Liver (tissue), 8 donors: ENCODE measurements at regions not wholly inside any gene's neighbourhood (a gene's known extent, or its start where the extent isn't known, plus 50 kb on each side); places are given as distances from the start of the nearest gene placed in this dataset.

Source experiments
- DNase-seq: peaks from one replicate; pipeline ENCODE4 v3.0.0-alpha.2; 2017; ENCODE audit warnings: low spot score
- H3K27ac ChIP-seq, 2 donors: one replicate each; pipeline ENCODE4 v1.7.0; 2013; ENCODE audit warnings: inconsistent platforms in 2 of 2, low read length in 2 of 2, control low read depth in 1 of 2, low read depth in 1 of 2, mild to moderate bottlenecking in 1 of 2
- H3K27me3 ChIP-seq, 4 donors: one replicate each; pipeline versions ENCODE4 v1.6.1 to v1.7.0; 2013; ENCODE audit warnings: low read length in 3 of 4, inconsistent platforms in 1 of 4, mild to moderate bottlenecking in 1 of 4, moderate library complexity in 1 of 4; ENCODE audit not compliant: control insufficient read depth in 4 of 4, insufficient read depth in 4 of 4
- H3K36me3 ChIP-seq, 4 donors: one replicate each; pipeline versions ENCODE4 v1.6.1 to v1.7.0; 2013; ENCODE audit warnings: low read length in 3 of 4, mild to moderate bottlenecking in 3 of 4, low read depth in 1 of 4, moderate library complexity in 1 of 4; ENCODE audit not compliant: control insufficient read depth in 4 of 4, insufficient read depth in 3 of 4
- H3K4me1 ChIP-seq, 4 donors: one replicate each; pipeline versions ENCODE4 v1.6.1 to v1.7.0; 2013; ENCODE audit warnings: low read length in 3 of 4, mild to moderate bottlenecking in 3 of 4, moderate library complexity in 1 of 4; ENCODE audit not compliant: control insufficient read depth in 4 of 4, insufficient read depth in 4 of 4
- H3K4me3 ChIP-seq, 3 donors: one replicate each; pipeline versions ENCODE4 v1.6.1 to v1.7.0; 2013; ENCODE audit warnings: low read length in 3 of 3, control low read depth in 1 of 3, low read depth in 1 of 3, mild to moderate bottlenecking in 1 of 3
- H3K9ac ChIP-seq, 2 donors: one replicate each; pipeline ENCODE4 v1.7.0; 2013; ENCODE audit warnings: low read length in 2 of 2, mild to moderate bottlenecking in 2 of 2, moderate library complexity in 2 of 2, control low read depth in 1 of 2, low read depth in 1 of 2
- H3K9me3 ChIP-seq, 4 donors: one replicate each; pipeline versions ENCODE4 v1.6.1 to v1.7.0; 2013; ENCODE audit warnings: low read length in 3 of 4; ENCODE audit not compliant: control insufficient read depth in 4 of 4
- ATF3 ChIP-seq: IDR thresholded peaks from 2 replicates; pipeline ENCODE4 v1.6.1; 2016; ENCODE audit warnings: antibody characterized with exemption
- EGR1 ChIP-seq, 2 donors: IDR thresholded peaks; 2 replicates each; pipeline ENCODE4 v1.6.1; 2016 to 2018; ENCODE audit warnings: antibody characterized with exemption in 2 of 2, low read depth in 2 of 2
- FOXA1 ChIP-seq: IDR thresholded peaks from 2 replicates; pipeline ENCODE4 v1.6.1; 2016; ENCODE audit warnings: antibody characterized with exemption
- FOXA2 ChIP-seq: IDR thresholded peaks from 2 replicates; pipeline ENCODE4 v1.6.1; 2016; ENCODE audit warnings: antibody characterized with exemption
- GABPA ChIP-seq, 2 donors: IDR thresholded peaks in 1 of 2; conservative IDR thresholded peaks in 1 of 2; 2 replicates each; pipeline ENCODE4 v1.6.1; 2016; ENCODE audit warnings: antibody characterized with exemption in 2 of 2, mild to moderate bottlenecking in 1 of 2, moderate library complexity in 1 of 2
- HNF4A ChIP-seq, 2 donors: conservative IDR thresholded peaks; 2 replicates each; pipeline ENCODE4 v1.6.1; 2016; ENCODE audit warnings: antibody characterized with exemption in 2 of 2, mild to moderate bottlenecking in 2 of 2
- HNF4G ChIP-seq: IDR thresholded peaks from 2 replicates; pipeline ENCODE4 v1.6.1; 2016; ENCODE audit warnings: antibody characterized with exemption
- JUND ChIP-seq, 2 donors: IDR thresholded peaks; 2 replicates each; pipeline ENCODE4 v1.6.1; 2016; ENCODE audit warnings: antibody characterized with exemption in 2 of 2
- NR2F2 ChIP-seq: IDR thresholded peaks from 2 replicates; pipeline ENCODE4 v1.6.1; 2016; ENCODE audit warnings: antibody characterized with exemption
- RAD21 ChIP-seq, 2 donors: IDR thresholded peaks; 2 replicates each; pipeline ENCODE4 v1.6.1; 2016; ENCODE audit warnings: antibody characterized with exemption in 2 of 2, mild to moderate bottlenecking in 2 of 2
- RXRA ChIP-seq, 2 donors: IDR thresholded peaks; 2 replicates each; pipeline ENCODE4 v1.6.1; 2017 to 2018; ENCODE audit warnings: antibody characterized with exemption in 2 of 2, mild to moderate bottlenecking in 1 of 2
- SP1 ChIP-seq: IDR thresholded peaks from 2 replicates; pipeline ENCODE4 v1.6.1; 2018; ENCODE audit warnings: antibody characterized with exemption, mild to moderate bottlenecking
- TAF1 ChIP-seq: conservative IDR thresholded peaks from 2 replicates; pipeline ENCODE4 v1.6.1; 2016; ENCODE audit warnings: antibody characterized with exemption, mild to moderate bottlenecking
- YY1 ChIP-seq: IDR thresholded peaks from 2 replicates; pipeline ENCODE4 v1.6.1; 2016; ENCODE audit warnings: antibody characterized with exemption, mild to moderate bottlenecking
- ZBTB33 ChIP-seq: IDR thresholded peaks from 2 replicates; pipeline ENCODE4 v1.6.1; 2016; ENCODE audit warnings: antibody characterized with exemption
- WGBS: extraction: QIAGEN DNeasy Blood & Tissue Kit; methylation state at CpG from one replicate; pipeline ENCODE4 v1.1.7; 2013; 5-methylcytosine and 5-hydroxymethylcytosine counted together
- TF ChIP-seq, protein P1 (sequence below): fragments of 150-350 bp; IDR thresholded peaks from 2 replicates; pipeline ENCODE4 v1.5.1; 2017; ENCODE audit warnings: improper control_type of control experiment, low read depth, low read length; ENCODE audit not compliant: missing input control
- TF ChIP-seq, protein P2 (sequence below): IDR thresholded peaks from 2 replicates; pipeline ENCODE4 v1.6.1; 2016; ENCODE audit warnings: antibody characterized with exemption, mild to moderate bottlenecking
- TF ChIP-seq, protein P3 (sequence below): IDR thresholded peaks from 2 replicates; pipeline ENCODE4 v1.6.1; 2016; ENCODE audit warnings: antibody characterized with exemption
- donor health status: healthy.
- donor health status: healthy.
- donor health status: healthy.
- donor health status: healthy.
- donor health status: healthy.

GRCh38 chr6:74579047-74579446 is 626.8 kb downstream of the COL12A1 start:
- Histone ChIP-seq H3K36me3 (no peaks in the 10 kb centered on the region), H3K27ac (no peak overlapping the region), H3K9ac (no peak overlapping the region), H3K9me3 (no peaks in the 10 kb centered on the region), H3K27me3 (no peaks in the 10 kb centered on the region), H3K4me3 (no peak overlapping the region), H3K4me1 (peaks cover 0 to 4% (median 0%) of the 10 kb centered on the region in 4 donors)
- WGBS: 89% methylated on average over 2 of the region's 2 CpGs
- no peak for DNase-seq
- TF ChIP-seq, protein P1, sequence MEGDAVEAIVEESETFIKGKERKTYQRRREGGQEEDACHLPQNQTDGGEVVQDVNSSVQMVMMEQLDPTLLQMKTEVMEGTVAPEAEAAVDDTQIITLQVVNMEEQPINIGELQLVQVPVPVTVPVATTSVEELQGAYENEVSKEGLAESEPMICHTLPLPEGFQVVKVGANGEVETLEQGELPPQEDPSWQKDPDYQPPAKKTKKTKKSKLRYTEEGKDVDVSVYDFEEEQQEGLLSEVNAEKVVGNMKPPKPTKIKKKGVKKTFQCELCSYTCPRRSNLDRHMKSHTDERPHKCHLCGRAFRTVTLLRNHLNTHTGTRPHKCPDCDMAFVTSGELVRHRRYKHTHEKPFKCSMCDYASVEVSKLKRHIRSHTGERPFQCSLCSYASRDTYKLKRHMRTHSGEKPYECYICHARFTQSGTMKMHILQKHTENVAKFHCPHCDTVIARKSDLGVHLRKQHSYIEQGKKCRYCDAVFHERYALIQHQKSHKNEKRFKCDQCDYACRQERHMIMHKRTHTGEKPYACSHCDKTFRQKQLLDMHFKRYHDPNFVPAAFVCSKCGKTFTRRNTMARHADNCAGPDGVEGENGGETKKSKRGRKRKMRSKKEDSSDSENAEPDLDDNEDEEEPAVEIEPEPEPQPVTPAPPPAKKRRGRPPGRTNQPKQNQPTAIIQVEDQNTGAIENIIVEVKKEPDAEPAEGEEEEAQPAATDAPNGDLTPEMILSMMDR: no peak
- TF ChIP-seq, protein P2, sequence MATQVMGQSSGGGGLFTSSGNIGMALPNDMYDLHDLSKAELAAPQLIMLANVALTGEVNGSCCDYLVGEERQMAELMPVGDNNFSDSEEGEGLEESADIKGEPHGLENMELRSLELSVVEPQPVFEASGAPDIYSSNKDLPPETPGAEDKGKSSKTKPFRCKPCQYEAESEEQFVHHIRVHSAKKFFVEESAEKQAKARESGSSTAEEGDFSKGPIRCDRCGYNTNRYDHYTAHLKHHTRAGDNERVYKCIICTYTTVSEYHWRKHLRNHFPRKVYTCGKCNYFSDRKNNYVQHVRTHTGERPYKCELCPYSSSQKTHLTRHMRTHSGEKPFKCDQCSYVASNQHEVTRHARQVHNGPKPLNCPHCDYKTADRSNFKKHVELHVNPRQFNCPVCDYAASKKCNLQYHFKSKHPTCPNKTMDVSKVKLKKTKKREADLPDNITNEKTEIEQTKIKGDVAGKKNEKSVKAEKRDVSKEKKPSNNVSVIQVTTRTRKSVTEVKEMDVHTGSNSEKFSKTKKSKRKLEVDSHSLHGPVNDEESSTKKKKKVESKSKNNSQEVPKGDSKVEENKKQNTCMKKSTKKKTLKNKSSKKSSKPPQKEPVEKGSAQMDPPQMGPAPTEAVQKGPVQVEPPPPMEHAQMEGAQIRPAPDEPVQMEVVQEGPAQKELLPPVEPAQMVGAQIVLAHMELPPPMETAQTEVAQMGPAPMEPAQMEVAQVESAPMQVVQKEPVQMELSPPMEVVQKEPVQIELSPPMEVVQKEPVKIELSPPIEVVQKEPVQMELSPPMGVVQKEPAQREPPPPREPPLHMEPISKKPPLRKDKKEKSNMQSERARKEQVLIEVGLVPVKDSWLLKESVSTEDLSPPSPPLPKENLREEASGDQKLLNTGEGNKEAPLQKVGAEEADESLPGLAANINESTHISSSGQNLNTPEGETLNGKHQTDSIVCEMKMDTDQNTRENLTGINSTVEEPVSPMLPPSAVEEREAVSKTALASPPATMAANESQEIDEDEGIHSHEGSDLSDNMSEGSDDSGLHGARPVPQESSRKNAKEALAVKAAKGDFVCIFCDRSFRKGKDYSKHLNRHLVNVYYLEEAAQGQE: no peak
- TF ChIP-seq, protein P3, sequence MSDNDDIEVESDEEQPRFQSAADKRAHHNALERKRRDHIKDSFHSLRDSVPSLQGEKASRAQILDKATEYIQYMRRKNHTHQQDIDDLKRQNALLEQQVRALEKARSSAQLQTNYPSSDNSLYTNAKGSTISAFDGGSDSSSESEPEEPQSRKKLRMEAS: no peak
- TF ChIP-seq SP1 (no peak), NR2F2 (no peak), JUND (IDR thresholded peaks at IDR 0.05) (no peak), HNF4G (no peak), HNF4A (conservative IDR thresholded peaks at IDR 0.05) (no peak)

DNA sequence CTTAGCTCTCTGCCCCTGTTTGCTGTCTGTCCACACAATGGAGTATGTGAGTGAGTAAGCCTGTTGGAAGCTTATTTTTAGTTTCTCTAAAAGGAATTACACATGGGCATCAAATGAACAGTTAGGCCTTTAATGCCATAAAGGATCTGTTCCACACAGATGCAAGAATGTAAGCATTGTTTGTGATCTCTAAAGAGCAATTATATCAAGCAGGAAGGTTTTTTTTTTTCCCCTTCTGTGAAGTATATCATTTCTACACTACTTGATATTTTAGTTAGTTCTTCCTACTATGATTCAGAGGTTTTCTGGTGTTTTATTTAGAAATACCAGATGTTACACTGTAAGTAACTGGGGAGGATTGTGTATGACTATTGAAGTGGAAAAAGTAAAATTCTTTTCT is 627.5 kb downstream of the COL12A1 start:
- Histone ChIP-seq H3K9ac (no peak overlapping the region), H3K4me3 (no peak overlapping the region), H3K27ac (no peak overlapping the region), H3K27me3 (no peaks in the 10 kb centered on the region), H3K9me3 (no peaks in the 10 kb centered on the region), H3K36me3 (no peaks in the 10 kb centered on the region), H3K4me1 (peaks cover 0 to 4% (median 0%) of the 10 kb centered on the region in 4 donors)
- TF ChIP-seq SP1: no peak
- no peak for TF ChIP-seq YY1
- TF ChIP-seq ZBTB33: no peak
- no peak for TF ChIP-seq RXRA (IDR thresholded peaks at IDR 0.05)
- no peak for TF ChIP-seq RAD21 (IDR thresholded peaks at IDR 0.05)
- TF ChIP-seq HNF4A (conservative IDR thresholded peaks at IDR 0.05): no peak
- TF ChIP-seq, protein P3: no peak
- no peak for TF ChIP-seq JUND (IDR thresholded peaks at IDR 0.05)
- TF ChIP-seq HNF4G: no peak
- TF ChIP-seq TAF1: no peak
- no peak for TF ChIP-seq FOXA2
- TF ChIP-seq ATF3: no peak
- TF ChIP-seq, protein P1: no peak
- no peak for TF ChIP-seq EGR1 (IDR thresholded peaks at IDR 0.05; ENCODE audit: low read depth in 2 of 2)
- TF ChIP-seq, protein P2: no peak
- TF ChIP-seq FOXA1: no peak
- no peak for TF ChIP-seq GABPA (IDR thresholded peaks at IDR 0.05 in 1 of 2, conservative IDR thresholded peaks at IDR 0.05 in 1 of 2)
- no peak for TF ChIP-seq NR2F2
- DNase-seq: no peak
